Bronchial epithelial cell (primary cell): ENCODE measurements at regions not wholly inside any gene's neighbourhood (a gene's known extent, or its start where the extent isn't known, plus 50 kb on each side); places are given as distances from the start of the nearest gene placed in this dataset.

Source experiments
- DNase-seq: peaks from one replicate; pipeline ENCODE4 v3.0.0-alpha.2; 2010; ENCODE audit warnings: low read depth
- FAIRE-seq: peaks from 2 replicates; lab custom pipeline; 2011; peaks lifted over from hg19 to GRCh38; lab: Jason Lieb, UNC
- H3K27me3 ChIP-seq: 2 replicates; pipeline ENCODE4 v1.5.1; 2011; ENCODE audit warnings: low read length; ENCODE audit not compliant: control insufficient read depth, insufficient read depth
- H3K36me3 ChIP-seq: 2 replicates; pipeline ENCODE4 v1.5.1; 2011; ENCODE audit warnings: low read length; ENCODE audit not compliant: control insufficient read depth, insufficient read depth
- H3K4me3 ChIP-seq: 2 replicates; pipeline ENCODE4 v1.5.1; 2011; ENCODE audit warnings: mild to moderate bottlenecking, low read depth, low read length, control low read depth
- TF ChIP-seq, protein P1 (sequence below): IDR thresholded peaks from 2 replicates; pipeline ENCODE4 v1.5.1; 2011; ENCODE audit warnings: mild to moderate bottlenecking, moderate library complexity, low read length, control low read depth, inconsistent platforms; ENCODE audit not compliant: insufficient read depth, severe bottlenecking

DNA sequence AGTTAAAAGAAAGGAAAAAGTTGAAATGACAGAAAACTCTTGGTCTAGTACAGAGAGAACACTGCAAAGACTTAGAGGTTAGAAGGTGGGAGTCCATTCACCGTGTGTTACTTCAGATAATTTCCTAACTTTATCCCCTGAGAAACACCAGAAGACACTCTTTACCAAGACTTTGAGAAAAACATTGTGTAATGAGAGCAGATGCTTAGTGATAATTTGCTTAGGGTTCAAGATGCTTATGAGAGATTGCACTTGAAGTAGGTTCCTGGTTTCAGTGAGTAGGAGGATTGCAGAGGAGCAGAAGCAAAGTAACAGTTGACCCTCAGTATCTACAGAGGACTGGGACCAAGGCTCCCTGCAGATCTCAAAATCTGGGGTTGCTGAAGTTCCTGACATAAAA lies 594.1 kb downstream of the NR2F2 start:
- Histone ChIP-seq H3K36me3 (no peaks in the 10 kb centered on the region), H3K27me3 (no peaks in the 10 kb centered on the region), H3K4me3 (no peak overlapping the region)
- TF ChIP-seq, protein P1, sequence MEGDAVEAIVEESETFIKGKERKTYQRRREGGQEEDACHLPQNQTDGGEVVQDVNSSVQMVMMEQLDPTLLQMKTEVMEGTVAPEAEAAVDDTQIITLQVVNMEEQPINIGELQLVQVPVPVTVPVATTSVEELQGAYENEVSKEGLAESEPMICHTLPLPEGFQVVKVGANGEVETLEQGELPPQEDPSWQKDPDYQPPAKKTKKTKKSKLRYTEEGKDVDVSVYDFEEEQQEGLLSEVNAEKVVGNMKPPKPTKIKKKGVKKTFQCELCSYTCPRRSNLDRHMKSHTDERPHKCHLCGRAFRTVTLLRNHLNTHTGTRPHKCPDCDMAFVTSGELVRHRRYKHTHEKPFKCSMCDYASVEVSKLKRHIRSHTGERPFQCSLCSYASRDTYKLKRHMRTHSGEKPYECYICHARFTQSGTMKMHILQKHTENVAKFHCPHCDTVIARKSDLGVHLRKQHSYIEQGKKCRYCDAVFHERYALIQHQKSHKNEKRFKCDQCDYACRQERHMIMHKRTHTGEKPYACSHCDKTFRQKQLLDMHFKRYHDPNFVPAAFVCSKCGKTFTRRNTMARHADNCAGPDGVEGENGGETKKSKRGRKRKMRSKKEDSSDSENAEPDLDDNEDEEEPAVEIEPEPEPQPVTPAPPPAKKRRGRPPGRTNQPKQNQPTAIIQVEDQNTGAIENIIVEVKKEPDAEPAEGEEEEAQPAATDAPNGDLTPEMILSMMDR = no peak
- DNase-seq (no peak), FAIRE-seq (no peak)

DNA sequence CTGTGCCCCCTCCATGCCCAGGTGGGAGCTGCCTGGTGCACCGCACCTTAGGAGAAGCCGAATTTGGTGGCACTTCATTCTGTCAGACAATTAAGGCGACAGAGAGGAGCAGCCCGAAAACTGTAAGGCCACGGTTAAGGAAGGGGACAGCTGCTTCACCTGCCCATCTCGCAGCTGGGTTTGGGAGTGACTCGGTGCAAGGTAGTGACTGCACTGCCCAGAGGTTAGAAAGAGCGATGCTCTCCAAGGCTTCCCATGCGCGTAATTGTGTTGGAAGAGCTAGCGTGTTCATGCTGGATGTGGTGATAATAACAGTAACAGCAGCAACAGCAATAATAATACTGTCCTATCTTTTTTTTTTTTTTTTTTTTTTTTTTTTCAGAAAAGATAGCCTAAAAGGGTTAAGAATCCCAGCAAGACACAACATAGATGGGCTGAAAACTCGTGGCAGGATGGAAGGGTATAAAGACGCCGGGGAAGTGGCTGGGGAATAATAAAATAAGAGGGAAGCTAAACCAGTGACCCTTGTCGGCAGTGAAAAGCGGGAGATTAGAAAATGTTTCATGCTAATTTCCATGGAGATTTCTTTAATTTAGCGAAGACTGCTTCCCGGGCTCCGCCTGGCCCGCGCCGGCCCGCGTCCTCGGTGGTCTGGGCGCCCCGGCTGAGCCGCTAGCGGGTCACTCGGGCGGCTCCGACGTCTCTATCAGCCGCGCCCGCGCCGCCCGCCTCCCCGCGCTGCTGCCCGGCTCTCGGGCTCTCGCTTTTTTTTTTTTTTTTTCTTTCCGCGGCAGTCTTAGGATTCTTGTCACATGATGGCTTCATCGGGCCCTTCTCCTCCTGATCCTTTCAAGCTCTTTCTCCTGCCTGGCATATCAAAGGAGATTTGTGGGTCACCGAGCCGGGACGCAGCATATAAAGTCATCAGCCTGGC lies 617.1 kb downstream of the NR2F2 start:
- TF ChIP-seq, protein P1 = no peak
- Histone ChIP-seq H3K4me3 (no peak overlapping the region), H3K36me3 (no peaks in the 10 kb centered on the region), H3K27me3 (peaks cover 2% of the 10 kb centered on the region)
- FAIRE-seq (no peak), DNase-seq (no peak)

DNA sequence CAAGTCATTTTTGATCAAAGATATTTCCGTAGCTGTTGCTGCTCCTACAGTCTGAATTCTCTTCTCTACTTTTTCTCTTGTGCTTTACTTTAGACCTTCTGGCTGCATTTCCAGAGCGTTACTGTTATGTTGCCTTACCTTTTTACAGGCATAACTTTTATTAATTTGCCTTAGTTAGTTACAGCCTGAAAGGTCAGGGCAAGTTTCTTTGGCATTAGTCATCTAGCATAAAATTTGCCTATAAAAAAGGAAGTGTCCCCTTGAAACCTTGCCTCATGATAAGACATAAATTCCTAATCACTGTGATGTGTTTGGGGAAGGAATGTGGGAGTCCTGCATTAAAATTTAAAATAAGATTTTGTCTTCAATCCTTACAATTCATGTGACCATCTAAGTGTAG lies 618.5 kb downstream of the NR2F2 start:
- DNase-seq (no peak), FAIRE-seq (no peak)
- Histone ChIP-seq H3K4me3 (no peak overlapping the region), H3K27me3 (peaks cover 2% of the 10 kb centered on the region), H3K36me3 (no peaks in the 10 kb centered on the region)
- TF ChIP-seq, protein P1 = no peak

DNA sequence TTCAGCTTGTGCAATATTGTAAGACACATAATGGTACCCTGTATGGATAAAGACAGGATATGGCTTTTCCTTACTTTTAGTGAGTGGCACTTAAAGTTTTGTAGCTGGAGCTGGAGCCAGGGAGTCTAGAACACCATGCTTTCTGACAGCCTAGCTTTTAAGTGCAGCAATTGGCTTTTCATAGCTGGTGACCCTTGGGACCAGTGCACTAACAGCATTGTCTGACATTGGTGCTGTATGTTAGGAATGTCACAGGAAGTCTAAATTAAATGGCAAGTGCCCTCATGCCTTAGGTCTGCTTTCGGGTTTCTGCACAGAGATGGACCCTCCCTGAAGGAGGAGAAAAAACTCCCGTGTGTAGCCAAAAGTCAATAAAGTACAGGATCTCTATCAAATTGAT lies 628.2 kb downstream of the NR2F2 start:
- Histone ChIP-seq H3K4me3 (no peak overlapping the region), H3K27me3 (no peaks in the 10 kb centered on the region), H3K36me3 (no peaks in the 10 kb centered on the region)
- FAIRE-seq = peak; percentile 32
- no peak for DNase-seq
- TF ChIP-seq, protein P1 = no peak

DNA sequence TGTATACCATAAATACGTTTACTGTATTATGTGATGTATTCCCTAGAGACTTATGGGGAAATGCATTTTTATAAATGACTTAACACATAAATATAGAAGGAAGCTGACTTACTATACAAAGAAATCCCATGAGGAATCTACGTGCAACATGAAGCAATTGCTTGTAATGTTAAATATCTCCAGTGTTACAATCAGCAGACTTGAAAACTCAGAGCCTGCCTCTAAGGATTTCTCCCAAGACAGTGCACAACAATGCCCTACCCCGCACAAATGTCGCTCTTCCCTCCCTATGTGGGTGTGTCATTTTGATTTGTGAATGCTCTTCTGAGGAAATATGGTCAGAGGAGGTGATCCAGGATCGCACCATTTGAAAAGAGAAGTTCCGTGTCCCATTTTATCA lies 629.0 kb downstream of the NR2F2 start:
- no peak for FAIRE-seq
- Histone ChIP-seq H3K36me3 (no peaks in the 10 kb centered on the region), H3K27me3 (no peaks in the 10 kb centered on the region), H3K4me3 (no peak overlapping the region)
- no peak for DNase-seq
- TF ChIP-seq, protein P1 = no peak
